ENCODE measurements at regions not wholly inside any gene's neighbourhood (a gene's known extent, or its start where the extent isn't known, plus 50 kb on each side); places are given as distances from the start of the nearest gene placed in this dataset.

DNA sequence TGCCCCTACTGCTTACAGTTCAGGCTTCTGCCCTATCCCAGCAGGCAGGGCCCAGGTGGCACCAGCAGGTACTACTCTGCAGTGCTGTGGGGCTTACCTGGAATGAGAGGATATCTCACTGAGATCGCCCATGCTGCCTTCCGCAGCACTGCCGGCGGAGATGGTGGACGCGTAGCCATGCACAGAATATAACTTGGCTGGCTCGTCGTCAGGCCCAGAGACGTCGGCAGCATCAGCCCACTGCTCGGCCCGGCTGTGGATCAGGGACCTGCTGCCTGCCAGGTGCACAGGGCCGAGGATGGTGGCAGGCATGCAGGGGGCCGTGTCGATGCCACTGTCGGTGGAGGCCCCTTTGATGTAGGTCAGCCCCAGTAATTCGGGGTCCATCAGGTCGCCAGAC lies 190.9 kb downstream of the SIPA1L2 start (continued):
- TF ChIP-seq, protein P1, sequence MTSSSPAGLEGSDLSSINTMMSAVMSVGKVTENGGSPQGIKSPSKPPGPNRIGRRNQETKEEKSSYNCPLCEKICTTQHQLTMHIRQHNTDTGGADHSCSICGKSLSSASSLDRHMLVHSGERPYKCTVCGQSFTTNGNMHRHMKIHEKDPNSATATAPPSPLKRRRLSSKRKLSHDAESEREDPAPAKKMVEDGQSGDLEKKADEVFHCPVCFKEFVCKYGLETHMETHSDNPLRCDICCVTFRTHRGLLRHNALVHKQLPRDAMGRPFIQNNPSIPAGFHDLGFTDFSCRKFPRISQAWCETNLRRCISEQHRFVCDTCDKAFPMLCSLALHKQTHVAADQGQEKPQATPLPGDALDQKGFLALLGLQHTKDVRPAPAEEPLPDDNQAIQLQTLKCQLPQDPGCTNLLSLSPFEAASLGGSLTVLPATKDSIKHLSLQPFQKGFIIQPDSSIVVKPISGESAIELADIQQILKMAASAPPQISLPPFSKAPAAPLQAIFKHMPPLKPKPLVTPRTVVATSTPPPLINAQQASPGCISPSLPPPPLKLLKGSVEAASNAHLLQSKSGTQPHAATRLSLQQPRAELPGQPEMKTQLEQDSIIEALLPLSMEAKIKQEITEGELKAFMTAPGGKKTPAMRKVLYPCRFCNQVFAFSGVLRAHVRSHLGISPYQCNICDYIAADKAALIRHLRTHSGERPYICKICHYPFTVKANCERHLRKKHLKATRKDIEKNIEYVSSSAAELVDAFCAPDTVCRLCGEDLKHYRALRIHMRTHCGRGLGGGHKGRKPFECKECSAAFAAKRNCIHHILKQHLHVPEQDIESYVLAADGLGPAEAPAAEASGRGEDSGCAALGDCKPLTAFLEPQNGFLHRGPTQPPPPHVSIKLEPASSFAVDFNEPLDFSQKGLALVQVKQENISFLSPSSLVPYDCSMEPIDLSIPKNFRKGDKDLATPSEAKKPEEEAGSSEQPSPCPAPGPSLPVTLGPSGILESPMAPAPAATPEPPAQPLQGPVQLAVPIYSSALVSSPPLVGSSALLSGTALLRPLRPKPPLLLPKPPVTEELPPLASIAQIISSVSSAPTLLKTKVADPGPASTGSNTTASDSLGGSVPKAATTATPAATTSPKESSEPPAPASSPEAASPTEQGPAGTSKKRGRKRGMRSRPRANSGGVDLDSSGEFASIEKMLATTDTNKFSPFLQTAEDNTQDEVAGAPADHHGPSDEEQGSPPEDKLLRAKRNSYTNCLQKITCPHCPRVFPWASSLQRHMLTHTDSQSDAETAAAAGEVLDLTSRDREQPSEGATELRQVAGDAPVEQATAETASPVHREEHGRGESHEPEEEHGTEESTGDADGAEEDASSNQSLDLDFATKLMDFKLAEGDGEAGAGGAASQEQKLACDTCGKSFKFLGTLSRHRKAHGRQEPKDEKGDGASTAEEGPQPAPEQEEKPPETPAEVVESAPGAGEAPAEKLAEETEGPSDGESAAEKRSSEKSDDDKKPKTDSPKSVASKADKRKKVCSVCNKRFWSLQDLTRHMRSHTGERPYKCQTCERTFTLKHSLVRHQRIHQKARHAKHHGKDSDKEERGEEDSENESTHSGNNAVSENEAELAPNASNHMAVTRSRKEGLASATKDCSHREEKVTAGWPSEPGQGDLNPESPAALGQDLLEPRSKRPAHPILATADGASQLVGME (CRISPR knock-in tag; IDR thresholded peaks at IDR 0.05), result no peak
- no peak for TF ChIP-seq NCOR1 (IDR thresholded peaks at IDR 0.05)
- TF ChIP-seq EP300 (IDR thresholded peaks at IDR 0.05; ENCODE audit: low read length), result no peak
- no peak for TF ChIP-seq MTA3 (IDR thresholded peaks at IDR 0.05; ENCODE audit: borderline replicate concordance)
- TF ChIP-seq ZSCAN32 (CRISPR knock-in tag; IDR thresholded peaks at IDR 0.05), result no peak
- no peak for TF ChIP-seq RFX7 (CRISPR knock-in tag; IDR thresholded peaks at IDR 0.05)

DNA sequence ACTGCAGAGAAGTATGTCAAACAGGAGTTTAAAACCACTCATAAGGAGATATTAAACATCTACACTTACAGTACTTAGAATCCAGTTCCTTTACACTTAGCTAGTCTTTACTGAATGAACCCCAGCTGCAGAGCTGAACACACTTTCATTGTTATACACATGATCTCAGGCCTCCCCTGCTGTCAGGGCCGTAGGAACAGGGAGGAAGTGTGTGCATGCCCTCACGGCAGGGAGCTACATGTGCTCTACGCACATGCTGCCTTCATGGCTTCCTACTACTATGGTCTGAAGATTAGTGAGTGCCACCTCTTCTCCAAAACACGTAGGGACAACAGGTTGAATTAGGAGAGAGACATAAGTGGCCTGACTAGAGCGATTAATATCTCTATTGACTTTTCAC lies 191.5 kb downstream of the SIPA1L2 start:
- ATAC-seq, result no peak
- FAIRE-seq, result no peak
- H3K36me3 ChIP-seq (ENCODE audit: control insufficient read depth, insufficient read depth, low read length), result no peaks in the 10 kb centered on the region
- no peak overlapping the region for H2AFZ ChIP-seq (ENCODE audit: low read depth, low read length)
- no peak overlapping the region for H3K4me2 ChIP-seq (ENCODE audit: insufficient read depth, low read length)
- H3K4me1 ChIP-seq (replicated peaks in 1 of 2; ENCODE audit: control insufficient read depth in 2 of 2, insufficient read depth in 2 of 2, low read length in 2 of 2), result no peaks in the 10 kb centered on the region
- ChIA-PET POLR2A (interaction anchor here (0.7 kb wide), 1 partner anchor 618 kb away, joined by 3 read pairs; no protein-coding TSS in a partner anchor), CTCF (ENCODE audit: low intra/inter-chr PET ratio) (no interaction called here)
- no TSS peak for BruUV-seq (replicated peaks)
- no peaks in the 10 kb centered on the region for H3K79me2 ChIP-seq (ENCODE audit: control insufficient read depth, insufficient read depth, low read length)
- no peak overlapping the region for H3K4me3 ChIP-seq
- DNase-seq (ENCODE audit: extremely low read depth in 1 of 4, low spot score in 3 of 4), result no peak
- H3K9me1 ChIP-seq (ENCODE audit: control insufficient read depth, insufficient read depth, low read length), result no peaks in the 10 kb centered on the region
- H4K20me1 ChIP-seq (replicated peaks; ENCODE audit: control insufficient read depth, insufficient read depth, low read length), result no peaks in the 10 kb centered on the region
- H3K27ac ChIP-seq (ENCODE audit: extremely low read depth, low read depth, low read length), result no peak overlapping the region
- in situ Hi-C loops (cut with MboI) (no loop called here), intact Hi-C loops (cut with micrococcal nuclease) (no loop called here)
- peaks cover 0 to 4% of the 10 kb centered on the region in 2 experiments; a peak in 1 of 5 replicates for H3K27me3 ChIP-seq (ENCODE audit: control insufficient read depth in 2 of 2, insufficient read depth in 2 of 2, low read length in 2 of 2)
- H3K9me3 ChIP-seq (replicated peaks; ENCODE audit: control insufficient read depth, insufficient read depth, low read depth, low read length), result no peaks in the 10 kb centered on the region
- no peak overlapping the region for H3K9ac ChIP-seq (ENCODE audit: insufficient read depth in 1 of 2, low read depth in 2 of 2, low read length in 2 of 2)
- 2% methylated on average over 5 of the region's 5 CpGs for WGBS (ENCODE audit: insufficient coverage, low coverage, missing lambda C conversion rate)
- TF ChIP-seq, protein P2, sequence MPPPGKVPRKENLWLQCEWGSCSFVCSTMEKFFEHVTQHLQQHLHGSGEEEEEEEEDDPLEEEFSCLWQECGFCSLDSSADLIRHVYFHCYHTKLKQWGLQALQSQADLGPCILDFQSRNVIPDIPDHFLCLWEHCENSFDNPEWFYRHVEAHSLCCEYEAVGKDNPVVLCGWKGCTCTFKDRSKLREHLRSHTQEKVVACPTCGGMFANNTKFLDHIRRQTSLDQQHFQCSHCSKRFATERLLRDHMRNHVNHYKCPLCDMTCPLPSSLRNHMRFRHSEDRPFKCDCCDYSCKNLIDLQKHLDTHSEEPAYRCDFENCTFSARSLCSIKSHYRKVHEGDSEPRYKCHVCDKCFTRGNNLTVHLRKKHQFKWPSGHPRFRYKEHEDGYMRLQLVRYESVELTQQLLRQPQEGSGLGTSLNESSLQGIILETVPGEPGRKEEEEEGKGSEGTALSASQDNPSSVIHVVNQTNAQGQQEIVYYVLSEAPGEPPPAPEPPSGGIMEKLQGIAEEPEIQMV (tag; conservative IDR thresholded peaks at IDR 0.05; ENCODE audit: low read depth), result no peak
- TF ChIP-seq CHCHD3 (CRISPR knock-in tag; IDR thresholded peaks at IDR 0.05), result no peak
- TF ChIP-seq TAF1 (IDR thresholded peaks at IDR 0.05; ENCODE audit: control insufficient read depth, extremely low read depth, insufficient read depth, low read length, severe bottlenecking), result no peak
- TF ChIP-seq RHOXF2B (CRISPR knock-in tag; conservative IDR thresholded peaks at IDR 0.05), result no peak
- TF ChIP-seq KLF13 (tag; IDR thresholded peaks at IDR 0.05; ENCODE audit: borderline replicate concordance, low read depth), result no peak
- no peak for TF ChIP-seq PHF21A (IDR thresholded peaks at IDR 0.05; ENCODE audit: borderline replicate concordance, low read depth)
- TF ChIP-seq, protein P3, sequence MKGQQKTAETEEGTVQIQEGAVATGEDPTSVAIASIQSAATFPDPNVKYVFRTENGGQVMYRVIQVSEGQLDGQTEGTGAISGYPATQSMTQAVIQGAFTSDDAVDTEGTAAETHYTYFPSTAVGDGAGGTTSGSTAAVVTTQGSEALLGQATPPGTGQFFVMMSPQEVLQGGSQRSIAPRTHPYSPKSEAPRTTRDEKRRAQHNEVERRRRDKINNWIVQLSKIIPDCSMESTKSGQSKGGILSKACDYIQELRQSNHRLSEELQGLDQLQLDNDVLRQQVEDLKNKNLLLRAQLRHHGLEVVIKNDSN (CRISPR knock-in tag; IDR thresholded peaks at IDR 0.05), result no peak
- TF ChIP-seq SMAD1 (IDR thresholded peaks at IDR 0.05; ENCODE audit: low read depth, low read length, partially characterized antibody), result no peak

Measured in K562 (cell line).